ENCODE measurements at regions not wholly inside any gene's neighbourhood (a gene's known extent, or its start where the extent isn't known, plus 50 kb on each side); places are given as distances from the start of the nearest gene placed in this dataset.

DNA sequence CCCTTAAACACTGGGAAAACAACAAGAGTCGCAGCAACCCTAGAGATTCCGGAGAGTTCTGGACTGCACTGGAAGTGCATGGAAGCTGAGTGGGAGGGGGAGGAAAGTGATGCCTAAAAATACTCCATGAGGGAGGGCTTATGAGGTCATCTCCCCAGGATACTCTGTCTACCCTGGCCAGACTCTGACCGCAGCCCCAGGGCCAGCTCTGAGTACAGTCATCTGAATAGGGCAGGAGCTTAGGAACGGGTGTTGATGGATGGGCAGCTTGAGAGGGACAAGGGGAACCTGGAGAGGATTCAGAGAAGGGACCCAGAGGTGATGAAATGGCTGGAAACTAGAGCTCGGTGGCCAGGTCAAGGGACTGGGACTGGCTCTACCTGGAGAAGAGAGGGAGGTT, 79.3 kb upstream of the IGFBP5 start:
- no peaks in the 10 kb centered on the region for H3K9me3 ChIP-seq (ENCODE audit: control insufficient read depth, insufficient read depth, low read length)
- H3K4me1 ChIP-seq (ENCODE audit: control insufficient read depth, low read length) = no peaks in the 10 kb centered on the region
- H3F3A ChIP-seq (ENCODE audit: control insufficient read depth, insufficient read depth) = no peaks in the 10 kb centered on the region
- no peak for TF ChIP-seq CTCF (IDR thresholded peaks at IDR 0.05; ENCODE audit: low read depth, low read length, poor library complexity, severe bottlenecking)
- TF ChIP-seq EZH2phosphoT487 (IDR thresholded peaks at IDR 0.05; ENCODE audit: borderline replicate concordance, low read length) = no peak
- H3K27ac ChIP-seq (ENCODE audit: low read depth, low read length) = no peak overlapping the region
- H3K27me3 ChIP-seq (ENCODE audit: control insufficient read depth, low read length) = no peaks in the 10 kb centered on the region; the same call in 1 of the 2 replicates
- H3K4me2 ChIP-seq (ENCODE audit: low read length) = no peak overlapping the region
- no peaks in the 10 kb centered on the region for H3K36me3 ChIP-seq (ENCODE audit: control insufficient read depth, low read length)
- H3K9me2 ChIP-seq (replicated peaks; ENCODE audit: control insufficient read depth, low read length) = no peaks in the 10 kb centered on the region
- H3K4me3 ChIP-seq (ENCODE audit: low read length) = no peak overlapping the region
- H4K20me1 ChIP-seq (ENCODE audit: control insufficient read depth, insufficient read depth, low read depth, low read length) = no peaks in the 10 kb centered on the region
- H3K79me2 ChIP-seq (ENCODE audit: control insufficient read depth, low read length) = no peaks in the 10 kb centered on the region

- H3K4me3 ChIP-seq (ENCODE audit: low read length) = no peak overlapping the region
- no peaks in the 10 kb centered on the region for H3F3A ChIP-seq (ENCODE audit: control insufficient read depth, insufficient read depth)
- no peaks in the 10 kb centered on the region for H3K4me1 ChIP-seq (ENCODE audit: control insufficient read depth, low read length)
- H3K27me3 ChIP-seq (ENCODE audit: control insufficient read depth, low read length) = no peaks in the 10 kb centered on the region; the same call in 1 of the 2 replicates
- no peaks in the 10 kb centered on the region for H3K36me3 ChIP-seq (ENCODE audit: control insufficient read depth, low read length)
- H3K9me3 ChIP-seq (ENCODE audit: control insufficient read depth, insufficient read depth, low read length) = no peaks in the 10 kb centered on the region
- H3K4me2 ChIP-seq (ENCODE audit: low read length) = no peak overlapping the region
- TF ChIP-seq CTCF (IDR thresholded peaks at IDR 0.05; ENCODE audit: low read depth, low read length, poor library complexity, severe bottlenecking) = no peak
- TF ChIP-seq EZH2phosphoT487 (IDR thresholded peaks at IDR 0.05; ENCODE audit: borderline replicate concordance, low read length) = no peak
- H3K9me2 ChIP-seq (replicated peaks; ENCODE audit: control insufficient read depth, low read length) = no peaks in the 10 kb centered on the region
- H3K27ac ChIP-seq (ENCODE audit: low read depth, low read length) = no peak overlapping the region
- H3K79me2 ChIP-seq (ENCODE audit: control insufficient read depth, low read length) = no peaks in the 10 kb centered on the region
- no peaks in the 10 kb centered on the region for H4K20me1 ChIP-seq (ENCODE audit: control insufficient read depth, insufficient read depth, low read depth, low read length)
Observed at GRCh38 chr2:216774180-216774579, 78.8 kb upstream of the IGFBP5 start.

GRCh38 chr2:216773072-216773471, 77.7 kb upstream of the IGFBP5 start:
- Histone ChIP-seq H3F3A (ENCODE audit: control insufficient read depth, insufficient read depth) (no peaks in the 10 kb centered on the region), H3K4me1 (ENCODE audit: control insufficient read depth, low read length) (no peaks in the 10 kb centered on the region), H3K9me3 (ENCODE audit: control insufficient read depth, insufficient read depth, low read length) (no peaks in the 10 kb centered on the region), H3K9me2 (replicated peaks; ENCODE audit: control insufficient read depth, low read length) (no peaks in the 10 kb centered on the region), H3K36me3 (ENCODE audit: control insufficient read depth, low read length) (no peaks in the 10 kb centered on the region), H4K20me1 (ENCODE audit: control insufficient read depth, insufficient read depth, low read depth, low read length) (no peaks in the 10 kb centered on the region), H3K4me2 (ENCODE audit: low read length) (no peak overlapping the region), H3K4me3 (ENCODE audit: low read length) (no peak overlapping the region), H3K27ac (ENCODE audit: low read depth, low read length) (no peak overlapping the region), H3K27me3 (ENCODE audit: control insufficient read depth, low read length) (no peaks in the 10 kb centered on the region; the same call in 1 of the 2 replicates), H3K79me2 (ENCODE audit: control insufficient read depth, low read length) (no peaks in the 10 kb centered on the region)
- no peak for TF ChIP-seq EZH2phosphoT487 (IDR thresholded peaks at IDR 0.05; ENCODE audit: borderline replicate concordance, low read length)
- no peak for TF ChIP-seq CTCF (IDR thresholded peaks at IDR 0.05; ENCODE audit: low read depth, low read length, poor library complexity, severe bottlenecking)

DNA sequence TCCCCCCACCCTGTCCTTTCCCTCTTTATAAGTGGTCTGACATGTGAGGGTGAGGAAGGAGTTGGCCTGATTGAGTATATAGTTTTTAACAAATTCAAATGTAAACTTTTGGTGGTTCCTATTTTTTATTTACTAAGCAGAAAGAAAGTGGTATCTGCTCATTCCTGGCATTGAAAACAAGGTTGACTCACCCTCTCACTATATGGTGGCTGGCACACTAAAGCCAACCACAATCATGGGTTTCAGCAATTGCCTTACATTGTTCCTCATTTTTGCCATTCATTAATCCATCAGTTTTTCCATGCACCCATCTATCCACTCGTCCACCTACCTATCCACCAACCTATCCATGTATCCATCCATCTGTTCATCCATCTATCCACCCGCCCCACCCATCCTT, 75.4 kb upstream of the IGFBP5 start:
- Histone ChIP-seq H3K9me2 (replicated peaks; ENCODE audit: control insufficient read depth, low read length) (no peaks in the 10 kb centered on the region), H3K4me1 (ENCODE audit: control insufficient read depth, low read length) (no peaks in the 10 kb centered on the region), H3K79me2 (ENCODE audit: control insufficient read depth, low read length) (no peaks in the 10 kb centered on the region), H3K36me3 (ENCODE audit: control insufficient read depth, low read length) (no peaks in the 10 kb centered on the region), H3K27me3 (ENCODE audit: control insufficient read depth, low read length) (peaks cover 13% of the 10 kb centered on the region), H3K9me3 (ENCODE audit: control insufficient read depth, insufficient read depth, low read length) (no peaks in the 10 kb centered on the region), H3K4me3 (ENCODE audit: low read length) (no peak overlapping the region), H4K20me1 (ENCODE audit: control insufficient read depth, insufficient read depth, low read depth, low read length) (no peaks in the 10 kb centered on the region), H3F3A (ENCODE audit: control insufficient read depth, insufficient read depth) (no peaks in the 10 kb centered on the region), H3K27ac (ENCODE audit: low read depth, low read length) (no peak overlapping the region), H3K4me2 (ENCODE audit: low read length) (no peak overlapping the region)
- TF ChIP-seq CTCF (IDR thresholded peaks at IDR 0.05; ENCODE audit: low read depth, low read length, poor library complexity, severe bottlenecking) = no peak
- no peak for TF ChIP-seq EZH2phosphoT487 (IDR thresholded peaks at IDR 0.05; ENCODE audit: borderline replicate concordance, low read length)
